Right ventricle myocardium inferior (tissue), 1 donor: ENCODE measurements at regions not wholly inside any gene's neighbourhood (a gene's known extent, or its start where the extent isn't known, plus 50 kb on each side); places are given as distances from the start of the nearest gene placed in this dataset.
"Not testable (repeated sequence)": the region's sequence is repeated elsewhere in the genome, so short reads cannot be mapped to it uniquely, and the experiment has no call there.

Experiments used
- ATAC-seq: fragments of 200-7000 bp; cut with Tn5 transposase; one replicate; pipeline ENCODE4 v1.9.1; 2020; ENCODE audit warnings: mild to moderate bottlenecking, moderate library complexity
- DNase-seq: peaks from one replicate; pipeline ENCODE4 v3.0.0; 2021; ENCODE audit errors: missing footprints
- intact Hi-C: fragments of 100-400 bp; cut with DNase I; formaldehyde crosslinking; loops from one replicate; pipeline ENCODE4 v1.11.0; 2022
- donor health status: DM: no; HTN: yes; CAD: no; lungs with severe emphysema.

DNA sequence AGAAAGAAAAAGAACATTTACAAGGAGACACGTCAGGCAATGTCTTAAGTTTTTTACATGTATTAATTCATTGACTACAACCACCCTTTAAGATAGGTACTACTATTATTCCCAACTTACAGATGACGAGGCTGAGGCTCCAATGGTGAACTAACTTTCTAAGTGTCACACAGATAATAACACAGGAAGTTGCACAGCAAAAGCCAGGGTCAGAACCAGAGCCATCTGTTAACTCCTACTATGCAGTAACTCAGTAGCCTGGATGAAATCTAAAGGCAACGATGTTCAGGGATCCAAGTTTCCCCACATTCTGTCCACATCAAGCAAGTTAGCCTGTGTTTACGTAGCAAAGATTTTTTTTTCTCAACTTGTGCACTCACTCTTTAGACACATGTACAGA is 371.7 kb downstream of the PTPRC start:
- no peak for ATAC-seq
- DNase-seq, result no peak
- intact Hi-C loops, result no loop called here

DNA sequence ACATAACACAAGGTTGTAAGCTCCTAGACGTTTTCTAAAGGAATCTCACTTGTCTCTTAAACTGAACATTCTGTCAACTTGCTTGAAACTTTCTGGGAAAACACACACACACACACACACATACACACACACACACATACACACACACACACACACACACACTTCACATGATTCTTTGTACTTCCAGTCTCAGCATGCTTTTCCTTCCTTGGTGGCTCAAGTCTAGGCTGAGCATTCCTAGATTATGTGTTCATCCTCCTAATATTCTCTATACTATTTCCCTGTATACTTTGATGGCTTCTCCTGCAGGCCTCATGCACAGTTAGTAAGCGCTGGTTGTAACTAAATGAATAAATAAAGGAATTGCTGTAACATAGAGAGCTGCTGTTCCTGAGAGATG is 372.1 kb downstream of the PTPRC start:
- ATAC-seq, result no peak
- intact Hi-C loops, result no loop called here

DNA sequence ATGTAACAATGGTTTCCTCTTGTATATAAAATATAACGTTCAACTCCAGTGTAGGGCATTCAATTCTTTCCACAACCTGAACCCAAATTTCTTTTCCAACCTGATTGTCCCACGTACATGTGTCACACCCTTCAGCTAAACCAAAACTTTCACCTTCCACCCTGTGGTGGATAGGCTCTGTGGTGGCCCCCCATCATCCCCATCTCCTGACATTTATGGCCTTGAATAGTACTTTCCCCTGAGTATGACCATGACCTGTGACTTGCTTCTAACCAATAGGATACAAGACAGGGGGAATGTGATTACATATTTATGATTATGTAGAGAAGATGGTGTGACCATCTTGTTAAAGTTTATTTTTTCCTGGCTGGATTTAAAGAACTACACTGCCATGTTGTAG is 377.0 kb downstream of the PTPRC start:
- DNase-seq, result no peak
- intact Hi-C loops, result no loop called here
- no peak for ATAC-seq

More for the DNA sequence above, 372.1 kb downstream of the PTPRC start:
- no peak for DNase-seq

DNA sequence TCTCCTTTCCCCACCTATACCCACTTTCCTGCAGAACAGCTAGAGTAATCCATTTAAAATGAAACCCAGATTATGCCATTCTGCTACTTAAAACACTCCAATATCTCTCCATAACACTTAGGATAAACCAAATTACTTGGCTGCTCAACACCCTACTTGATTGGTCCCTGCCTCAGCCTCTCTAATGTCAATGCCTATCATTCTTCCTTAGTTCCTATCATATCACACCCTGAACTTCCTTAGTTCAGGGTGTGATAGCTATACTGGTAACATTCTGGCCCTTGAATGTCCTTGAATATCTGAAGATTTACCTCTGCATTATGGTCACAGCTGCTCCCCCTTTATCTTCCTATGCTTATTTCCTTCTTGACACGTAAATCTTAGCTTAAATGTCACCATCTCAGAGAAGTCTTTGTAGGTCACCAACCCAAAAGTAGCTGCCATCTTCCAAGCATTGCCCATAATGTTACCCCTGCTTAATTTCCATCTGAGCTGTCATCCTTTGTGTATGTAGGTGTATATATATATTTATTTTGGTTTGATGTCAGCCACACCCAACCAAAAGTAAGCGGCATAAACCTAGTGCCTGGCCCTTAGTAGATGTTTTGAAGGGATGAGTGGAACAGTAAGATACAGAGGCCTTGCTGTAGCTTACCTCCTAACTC is 379.8 kb downstream of the PTPRC start:
- ATAC-seq, result no peak
- intact Hi-C loops, result no loop called here

DNA sequence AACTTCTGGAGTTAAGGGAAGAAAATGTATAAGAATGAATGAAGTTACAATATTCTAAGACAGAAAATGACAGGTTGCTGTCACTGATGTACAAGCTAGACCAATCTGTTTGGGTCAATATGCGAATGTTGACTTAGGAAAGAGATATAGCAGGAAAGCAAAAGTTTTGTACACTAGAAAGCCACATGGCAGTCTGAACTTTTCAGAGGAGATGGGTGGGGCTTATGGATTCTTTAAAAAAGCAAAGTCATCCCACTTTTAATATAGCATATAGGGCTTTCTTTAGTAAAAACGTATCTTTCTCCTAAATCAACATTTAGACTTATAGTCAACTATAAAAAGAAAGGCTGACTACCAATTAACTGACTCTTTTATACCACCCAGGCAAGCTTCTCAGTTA is 381.2 kb downstream of the PTPRC start:
- ATAC-seq (no peak), DNase-seq (no peak)
- intact Hi-C loops, result no loop called here

More for the DNA sequence above, 379.8 kb downstream of the PTPRC start:
- no peak for DNase-seq

DNA sequence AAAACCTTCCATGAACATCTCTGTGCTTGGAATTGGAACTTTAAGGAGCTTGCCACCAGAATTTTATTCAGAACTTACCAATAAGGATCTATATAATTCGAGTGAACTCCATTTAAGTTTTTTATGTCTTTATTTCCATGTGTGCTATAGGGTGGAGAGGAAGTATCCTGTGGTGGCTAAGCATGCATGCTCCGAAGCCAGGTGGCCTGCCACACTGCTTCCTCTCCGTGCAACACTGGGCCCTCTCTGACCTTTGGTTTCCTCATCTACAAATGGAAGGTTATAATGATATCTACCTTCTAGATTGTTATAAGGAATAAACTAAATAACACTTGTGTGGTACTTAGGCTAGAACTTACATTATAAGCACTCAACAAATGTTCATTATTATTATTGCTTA is 382.1 kb downstream of the PTPRC start:
- no peak for ATAC-seq
- intact Hi-C loops, result no loop called here
- no peak for DNase-seq

DNA sequence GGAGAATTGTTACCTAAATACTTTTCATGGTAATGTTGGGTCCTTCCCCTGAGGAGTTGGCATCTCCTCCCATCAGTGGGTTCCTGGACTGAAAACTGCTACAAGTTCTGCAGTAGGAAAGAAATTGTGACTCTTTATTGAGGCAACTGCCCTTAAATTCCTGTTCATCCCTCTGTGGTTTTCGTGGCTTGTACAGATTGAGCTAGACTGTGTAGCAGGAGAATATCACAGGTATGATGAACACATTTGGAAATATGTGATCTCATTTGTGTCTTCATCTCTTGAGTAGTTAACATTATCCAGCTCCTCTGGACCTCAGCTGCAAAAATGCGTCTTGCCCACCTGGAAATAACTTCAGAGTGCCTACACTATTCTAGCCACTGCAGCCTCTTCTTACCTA is 390.6 kb downstream of the PTPRC start:
- DNase-seq (no peak), ATAC-seq (no peak)
- intact Hi-C loops, result no loop called here

DNA sequence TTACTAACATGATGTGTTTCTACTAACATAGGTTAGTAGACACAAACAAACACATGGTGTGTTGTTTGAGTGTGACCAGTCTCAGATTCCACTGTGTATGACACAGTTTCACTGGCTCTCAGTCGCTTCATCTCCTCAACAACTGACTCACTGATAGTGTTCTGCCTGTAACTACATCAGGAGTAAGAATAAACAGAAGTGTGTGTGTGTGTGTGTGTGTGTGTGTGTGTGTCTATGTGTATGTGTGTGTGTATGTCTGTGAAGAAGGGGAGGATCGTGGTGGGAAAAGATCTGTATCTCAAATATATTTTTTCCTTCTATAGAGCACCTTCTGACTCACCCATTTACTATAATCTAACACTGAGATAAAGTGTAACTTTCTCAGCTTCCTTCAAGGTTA is 391.0 kb downstream of the PTPRC start:
- DNase-seq, result no peak
- intact Hi-C loops, result no loop called here
- no peak for ATAC-seq

DNA sequence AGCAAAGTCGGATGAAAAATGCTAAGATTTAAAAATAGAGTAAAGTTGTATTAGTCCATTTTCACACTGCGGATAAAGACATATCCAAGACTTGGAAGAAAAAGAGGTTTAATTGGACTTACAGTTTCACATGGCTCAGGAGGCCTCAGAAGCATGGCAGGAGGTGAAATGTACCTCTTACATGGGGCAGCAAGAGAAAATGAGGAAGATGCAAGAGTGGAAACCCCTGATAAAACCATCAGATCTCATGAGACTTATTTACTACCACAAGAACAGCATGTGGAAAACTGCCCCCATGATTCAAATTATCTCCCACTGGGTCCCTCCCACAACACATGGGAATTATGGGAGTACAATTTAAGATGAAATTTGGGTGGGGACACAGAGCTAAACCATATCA is 391.7 kb downstream of the PTPRC start:
- DNase-seq, ATAC-seq, intact Hi-C loops: not testable (repeated sequence)

DNA sequence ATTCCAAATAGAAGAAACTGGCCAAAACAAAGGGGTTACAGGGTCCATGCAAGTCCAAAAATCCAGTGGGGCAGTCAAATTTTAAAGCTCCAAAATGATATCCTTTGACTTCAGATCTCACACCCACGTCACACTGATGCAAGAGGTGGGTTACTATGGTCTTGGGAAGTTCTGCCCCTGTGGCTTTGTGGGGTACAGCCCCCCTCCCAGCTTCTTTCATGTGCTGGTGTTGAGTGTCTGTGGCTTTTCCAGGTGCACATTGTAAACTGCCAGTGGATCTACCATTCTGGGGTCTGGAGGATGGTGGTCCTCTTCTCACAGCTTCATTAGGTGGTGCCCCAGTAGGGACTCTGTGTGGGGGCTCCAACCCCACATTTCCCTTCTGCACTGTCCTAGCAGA is 392.3 kb downstream of the PTPRC start:
- intact Hi-C loops, DNase-seq, ATAC-seq: not testable (repeated sequence)

DNA sequence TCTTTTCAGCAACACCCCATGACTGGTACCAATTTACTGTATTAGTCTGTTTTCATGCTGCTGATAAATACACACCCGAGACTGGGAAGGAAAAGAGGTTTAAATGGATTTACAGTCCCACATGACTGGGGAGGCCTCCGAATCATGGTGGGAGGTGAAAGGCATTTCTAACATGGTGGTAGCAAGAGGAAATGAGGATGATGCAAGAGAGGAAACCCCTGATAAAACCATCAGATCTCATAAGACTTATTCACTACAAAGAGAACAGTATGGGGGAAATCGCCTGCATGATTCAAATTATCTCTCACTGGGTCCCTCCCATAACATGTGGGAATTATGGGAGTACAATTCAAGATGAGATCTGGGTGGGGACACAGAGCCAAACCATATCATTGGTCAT is 393.6 kb downstream of the PTPRC start:
- ATAC-seq, intact Hi-C loops, DNase-seq: not testable (repeated sequence)

DNA sequence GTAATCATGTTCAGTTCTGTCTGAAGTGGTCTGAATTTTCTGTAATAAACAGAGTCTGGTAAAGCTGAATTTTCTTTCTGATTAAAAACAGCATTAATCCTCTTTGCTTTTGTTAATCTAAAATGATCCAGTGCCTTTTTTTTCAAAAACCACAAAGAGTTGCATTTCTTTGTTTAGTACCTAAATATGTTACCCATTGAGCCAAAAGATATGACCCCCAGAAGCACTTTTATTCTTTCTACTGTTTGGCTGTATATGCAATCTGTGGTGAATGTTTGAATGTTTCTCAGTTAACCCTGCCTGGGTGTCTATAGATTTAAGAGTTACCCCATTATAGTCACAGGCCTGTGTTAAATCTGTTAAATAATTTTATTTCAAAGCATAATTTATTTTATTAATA is 394.8 kb downstream of the PTPRC start:
- intact Hi-C loops, result no loop called here
- ATAC-seq (no peak), DNase-seq (no peak)

DNA sequence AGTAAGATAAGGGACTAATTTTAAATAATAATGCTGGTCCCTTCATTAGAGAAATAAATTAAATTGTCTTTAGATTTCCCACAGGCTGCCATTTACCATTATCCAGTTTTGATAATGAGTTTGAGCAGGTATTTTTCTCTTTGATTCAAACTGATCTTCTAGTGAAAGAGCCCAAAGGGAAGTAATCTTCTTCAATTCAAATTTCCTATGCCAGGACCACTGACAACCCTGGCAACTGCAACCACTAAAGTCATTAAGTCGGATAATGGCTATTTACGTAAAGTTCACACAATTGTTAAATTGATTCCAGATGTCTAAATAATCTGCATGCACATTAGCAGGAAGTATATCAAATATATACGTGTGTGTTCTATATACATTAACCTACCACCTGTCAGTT is 399.3 kb downstream of the PTPRC start:
- no peak for DNase-seq
- ATAC-seq, result no peak
- intact Hi-C loops, result no loop called here

DNA sequence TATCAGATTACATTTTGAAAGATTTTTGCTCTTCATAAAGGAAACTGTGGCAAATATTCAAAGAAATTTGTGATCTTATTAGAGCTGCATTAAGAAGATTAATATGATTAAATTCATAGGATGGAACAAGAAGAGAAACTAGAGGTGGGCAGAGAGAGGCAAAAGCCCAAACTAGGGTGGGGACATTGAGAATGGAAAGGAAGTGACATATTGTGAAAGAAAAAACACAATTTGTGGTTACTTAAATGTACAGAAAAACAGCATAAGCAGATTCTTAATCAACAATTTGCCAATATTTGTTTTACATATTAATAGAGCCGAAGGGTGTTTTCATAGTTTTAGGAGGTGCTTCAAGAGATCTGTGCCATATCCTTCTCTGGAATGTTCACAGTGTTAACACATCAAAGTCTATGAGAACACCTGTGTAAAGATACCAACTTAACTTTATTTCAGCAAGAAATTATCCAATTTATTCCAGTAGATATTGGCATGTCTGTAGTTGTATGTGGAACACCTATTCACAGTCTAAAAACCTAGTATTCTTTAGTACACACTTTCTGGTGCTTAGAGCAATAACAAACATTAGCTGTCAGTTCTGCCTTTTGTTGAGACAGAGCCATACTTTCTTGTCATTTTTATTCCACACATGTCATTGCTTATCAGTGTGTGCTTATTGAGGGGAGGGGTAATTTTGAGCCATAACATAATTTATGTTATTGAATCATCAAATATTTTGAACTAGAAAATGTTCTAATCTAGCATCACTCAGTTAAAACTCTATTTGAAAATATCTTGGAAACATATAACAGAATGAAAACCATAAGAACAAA is 401.5 kb downstream of the PTPRC start:
- no peak for ATAC-seq
- no peak for DNase-seq
- intact Hi-C loops, result no loop called here

DNA sequence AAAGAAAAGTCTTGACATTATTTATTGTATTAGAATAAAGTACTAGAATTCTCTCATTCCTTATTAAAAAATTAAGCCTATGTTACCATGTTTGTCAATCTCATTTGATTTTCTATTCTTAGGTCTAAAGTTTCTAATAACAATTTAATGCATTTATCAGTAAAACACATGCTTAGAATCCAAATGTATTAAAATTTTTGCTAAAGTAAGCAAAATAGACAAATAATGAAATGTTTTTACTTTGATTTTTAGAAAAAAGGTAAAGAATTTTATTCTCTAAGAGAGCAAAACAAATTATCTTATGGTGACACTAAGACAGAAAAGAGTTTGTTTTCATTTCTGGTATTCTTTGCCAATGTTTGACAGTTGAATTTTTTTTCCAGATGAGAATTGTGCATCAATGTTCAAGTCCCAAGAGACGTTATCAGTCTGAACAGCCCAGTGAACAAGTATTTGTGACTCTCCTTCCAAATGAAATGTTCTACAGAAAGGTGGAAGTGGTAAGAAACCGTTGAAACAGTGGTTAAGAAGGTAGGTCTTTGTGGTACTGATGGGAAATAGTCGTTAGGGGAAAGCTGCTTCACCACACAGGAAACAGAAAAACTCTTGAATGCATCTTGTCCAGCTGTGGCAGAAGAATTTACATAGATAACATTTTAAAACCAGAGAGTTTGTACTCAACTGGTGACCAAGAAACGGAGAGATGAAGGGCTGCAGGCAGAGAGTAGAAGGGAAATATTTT is 402.5 kb downstream of the PTPRC start:
- intact Hi-C loops, result no loop called here
- ATAC-seq, result no peak

DNA sequence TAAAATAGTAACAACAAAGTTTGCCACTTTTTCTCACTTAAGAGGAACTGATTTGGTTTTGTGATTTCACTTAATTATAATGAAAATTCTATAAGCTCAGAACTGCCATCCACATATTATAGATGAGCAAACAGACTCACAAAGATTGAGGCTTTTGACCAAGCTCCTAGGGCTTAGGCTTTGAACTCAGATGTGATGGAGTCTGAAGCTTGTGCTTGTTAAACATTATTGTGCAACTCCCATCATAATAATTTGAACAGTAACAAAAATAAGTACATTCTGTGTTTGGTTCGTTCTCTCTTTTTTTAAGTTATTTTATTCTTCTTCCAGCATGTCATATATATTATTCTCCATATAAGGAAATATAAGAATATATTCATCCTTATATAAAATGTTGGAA is 403.4 kb downstream of the PTPRC start:
- intact Hi-C loops, result no loop called here
- DNase-seq (no peak), ATAC-seq (no peak)

More for the DNA sequence above, 402.5 kb downstream of the PTPRC start:
- no peak for DNase-seq

DNA sequence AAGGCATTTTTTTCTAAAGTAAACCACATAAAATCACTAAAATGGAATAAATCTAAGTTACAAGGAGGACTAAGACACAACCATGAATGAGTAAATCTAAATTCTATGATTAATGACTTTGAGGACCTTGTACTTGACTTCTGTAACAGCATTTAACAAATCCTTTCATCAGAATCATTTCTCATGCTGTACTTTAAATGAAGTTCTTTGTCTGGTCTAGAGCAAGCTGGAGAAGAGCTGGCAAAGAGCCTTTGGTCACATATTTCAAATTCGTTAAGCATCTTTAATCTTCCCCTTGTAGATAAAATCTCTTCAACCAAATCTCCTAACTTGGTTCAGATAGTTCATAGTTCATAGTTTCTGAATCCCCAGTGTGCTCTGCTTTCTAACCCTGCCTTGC is 405.4 kb downstream of the PTPRC start:
- DNase-seq (no peak), ATAC-seq (no peak)
- intact Hi-C loops, result no loop called here

DNA sequence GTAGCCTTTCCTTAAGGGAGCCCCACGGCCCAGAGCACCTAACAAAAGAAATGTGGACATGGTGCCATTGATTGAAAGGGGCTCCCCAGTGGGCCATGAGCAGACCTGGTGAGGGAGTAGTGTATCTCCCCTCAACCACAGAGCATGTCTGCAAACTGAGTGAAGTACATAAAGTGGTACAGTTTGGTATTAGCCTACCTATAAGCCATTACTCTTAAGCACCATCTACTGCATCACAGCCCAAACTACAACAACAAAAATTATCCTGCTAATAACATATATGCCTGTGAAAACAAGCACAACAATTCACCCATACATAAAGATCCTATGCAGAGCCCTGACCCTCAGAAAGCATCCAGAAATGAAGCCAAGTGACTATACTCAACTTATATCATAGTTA is 407.8 kb downstream of the PTPRC start:
- DNase-seq (no peak), ATAC-seq (no peak)
- intact Hi-C loops, result no loop called here

DNA sequence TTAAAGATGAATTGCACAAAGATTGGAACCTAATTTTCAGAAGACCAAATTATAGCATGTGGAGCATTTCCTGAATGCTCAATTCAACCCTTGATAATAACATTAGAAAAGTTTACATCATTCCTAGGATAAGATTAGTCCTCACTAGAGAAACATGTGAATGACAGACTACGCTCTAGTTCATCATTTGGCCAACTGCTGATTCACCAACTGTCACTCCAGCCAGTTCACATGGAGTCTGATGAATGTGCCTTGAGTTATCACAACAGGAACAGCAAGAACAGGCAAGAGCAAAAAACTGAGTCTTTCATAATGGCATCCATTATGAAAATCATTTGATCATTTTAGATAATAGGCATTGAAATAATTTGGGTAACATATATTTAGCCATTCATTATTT is 415.9 kb downstream of the PTPRC start:
- DNase-seq (no peak), ATAC-seq (no peak)
- intact Hi-C loops, result no loop called here

DNA sequence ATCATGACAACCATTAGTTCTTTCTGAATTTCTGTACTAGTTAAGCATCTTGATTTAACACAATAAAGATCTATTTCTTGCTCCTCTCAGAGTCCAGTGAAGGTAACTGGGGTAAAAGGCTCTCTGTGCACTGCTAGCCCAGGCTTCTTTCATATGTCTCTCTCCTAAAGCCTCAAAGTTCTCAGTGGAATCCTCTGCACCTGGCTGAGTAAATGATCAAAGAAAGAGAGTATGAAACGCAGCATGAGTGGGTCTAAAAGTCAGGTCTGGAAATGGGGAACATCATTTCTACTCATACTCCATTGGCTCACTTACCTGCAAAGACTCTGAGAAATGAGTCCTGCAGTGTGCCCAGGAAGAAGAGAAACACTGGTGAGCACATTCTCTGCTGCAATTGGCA is 418.5 kb downstream of the PTPRC start:
- ATAC-seq (no peak), DNase-seq (no peak)
- intact Hi-C loops, result no loop called here
